ENCODE measurements at regions not wholly inside any gene's neighbourhood (a gene's known extent, or its start where the extent isn't known, plus 50 kb on each side); places are given as distances from the start of the nearest gene placed in this dataset.
A peak's percentile ranks its signal among the peaks of the same experiment; 100 is the strongest.

GRCh38 chrX:121102101-121102500, 54.7 kb downstream of the GLUD2 start:
- no peak for DNase-seq

- no peak for DNase-seq
These were observed 56.0 kb downstream of the GLUD2 start for GRCh38 chrX:121103381-121103780.

- no peak for DNase-seq
These were observed 59.2 kb downstream of the GLUD2 start for GRCh38 chrX:121106484-121107235.

- no peak for DNase-seq
These were observed 62.6 kb downstream of the GLUD2 start for GRCh38 chrX:121109986-121110385.

GRCh38 chrX:121110536-121110935, 63.1 kb downstream of the GLUD2 start:
- no peak for DNase-seq

- DNase-seq, result no peak
These were observed 67.3 kb downstream of the GLUD2 start for GRCh38 chrX:121114691-121115090.

- DNase-seq, result no peak
These were observed 73.5 kb downstream of the GLUD2 start for GRCh38 chrX:121120690-121121605.

GRCh38 chrX:121122332-121122731, 74.9 kb downstream of the GLUD2 start:
- no peak for DNase-seq

- DNase-seq, result peak; percentile 37
These were observed 81.8 kb downstream of the GLUD2 start for GRCh38 chrX:121128925-121129877.

GRCh38 chrX:121132675-121133074, 85.3 kb downstream of the GLUD2 start:
- DNase-seq, result no peak

- DNase-seq, result no peak
These were observed 88.2 kb downstream of the GLUD2 start for GRCh38 chrX:121135488-121136207.

GRCh38 chrX:121146059-121146628, 98.7 kb downstream of the GLUD2 start:
- no peak for DNase-seq

GRCh38 chrX:121150217-121150616, 102.8 kb downstream of the GLUD2 start:
- no peak for DNase-seq

GRCh38 chrX:121151293-121151692, 103.9 kb downstream of the GLUD2 start:
- DNase-seq, result no peak

- no peak for DNase-seq
These were observed 107.5 kb downstream of the GLUD2 start for GRCh38 chrX:121154858-121155404.

GRCh38 chrX:121160987-121161386, 113.6 kb downstream of the GLUD2 start:
- DNase-seq, result no peak

GRCh38 chrX:121161501-121161933, 114.1 kb downstream of the GLUD2 start:
- no peak for DNase-seq

GRCh38 chrX:121163443-121163842, 116.0 kb downstream of the GLUD2 start:
- DNase-seq, result no peak

GRCh38 chrX:121165930-121166359, 118.5 kb downstream of the GLUD2 start:
- DNase-seq, result no peak

- DNase-seq, result no peak
These were observed 122.0 kb downstream of the GLUD2 start for GRCh38 chrX:121169099-121170035.
